Caco-2 (cell line): ENCODE measurements at regions not wholly inside any gene's neighbourhood (a gene's known extent, or its start where the extent isn't known, plus 50 kb on each side); places are given as distances from the start of the nearest gene placed in this dataset.
A peak's percentile ranks its signal among the peaks of the same experiment; 100 is the strongest.

Experiments used
- BruUV-seq: library from RNA; stranded (reverse); fragments of 400-500 nt; replicated peaks from 2 replicates; lab custom pipeline; 2021; lab: Mats Ljungman, UMichigan
- CTCF ChIA-PET: fragments of 300-600 bp; sonication (Branson Sonifier 250); formaldehyde crosslinking; loops from one replicate; lab custom pipeline; 2022; ENCODE audit warnings: antibody characterized with exemption; lab: Charles Lee
- POLR2A ChIA-PET: fragments of 300-600 bp; sonication (Branson Sonifier 250); formaldehyde crosslinking; loops from one replicate; lab custom pipeline; 2022; ENCODE audit warnings: antibody characterized with exemption; lab: Charles Lee
- DNase-seq, 2 experiments: peaks; one replicate each; pipeline versions ENCODE4 v3.0.0 to v3.0.0-alpha.2; 2020 to 2022
- H3K27me3 ChIP-seq: replicated peaks from 2 replicates; pipeline ENCODE4 v1.6.0; 2011; ENCODE audit warnings: low read length; ENCODE audit not compliant: control insufficient read depth, insufficient read depth
- H3K36me3 ChIP-seq: 2 replicates; pipeline ENCODE4 v1.5.1; 2011; ENCODE audit warnings: low read length; ENCODE audit not compliant: control insufficient read depth, insufficient read depth
- H3K4me1 ChIP-seq: fragments of 250-450 bp; sonication (Bioruptor Pico); 2 replicates; pipeline ENCODE4 v1.5.1; 2020; ENCODE audit warnings: mild to moderate bottlenecking
- H3K4me3 ChIP-seq: 2 replicates; pipeline ENCODE4 v1.5.1; 2011; ENCODE audit warnings: low read depth, mild to moderate bottlenecking, control low read depth, low read length
- H3K9me3 ChIP-seq: fragments of 250-450 bp; sonication (Bioruptor Pico); 2 replicates; pipeline ENCODE4 v1.5.1; 2020; ENCODE audit warnings: mild to moderate bottlenecking, moderate library complexity
- H3K27ac Mint-ChIP-seq: one replicate; pipeline ENCODE4 v1.8.0; 2022; ENCODE audit warnings: mixed read lengths; ENCODE audit not compliant: unreplicated experiment
- H3K27me3 Mint-ChIP-seq: one replicate; pipeline ENCODE4 v1.8.0; 2022; ENCODE audit warnings: mixed read lengths; ENCODE audit not compliant: insufficient read depth, unreplicated experiment
- H3K36me3 Mint-ChIP-seq: one replicate; pipeline ENCODE4 v1.8.0; 2022; ENCODE audit warnings: mild to moderate bottlenecking, mixed read lengths; ENCODE audit not compliant: insufficient read depth, unreplicated experiment
- H3K4me1 Mint-ChIP-seq: one replicate; pipeline ENCODE4 v1.8.0; 2022; ENCODE audit warnings: low read depth, mixed read lengths; ENCODE audit not compliant: unreplicated experiment
- H3K4me3 Mint-ChIP-seq: one replicate; pipeline ENCODE4 v1.8.0; 2022; ENCODE audit warnings: mild to moderate bottlenecking, moderate library complexity, mixed read lengths; ENCODE audit not compliant: unreplicated experiment
- H3K9me3 Mint-ChIP-seq: one replicate; pipeline ENCODE4 v1.8.0; 2022; ENCODE audit warnings: mixed read lengths; ENCODE audit not compliant: unreplicated experiment
- CTCF ChIP-seq, 2 experiments: fragments of 200-600 bp in 1 of 2; IDR thresholded peaks; 1 replicate in 1 of 2; 2 replicates in 1 of 2; pipeline versions ENCODE4 v1.5.1 to v1.8.0; 2011 to 2022; ENCODE audit warnings: antibody characterized with exemption in 1 of 2, control low read depth in 1 of 2, inconsistent platforms in 1 of 2, low read depth in 1 of 2, low read length in 1 of 2, mild to moderate bottlenecking in 1 of 2, moderate library complexity in 1 of 2; ENCODE audit not compliant: insufficient read depth in 1 of 2, severe bottlenecking in 1 of 2, unreplicated experiment in 1 of 2
- intact Hi-C: fragments of 100-400 bp; cut with micrococcal nuclease; formaldehyde crosslinking; loops from one replicate; pipeline ENCODE4 v1.10.0; 2022; ENCODE audit not compliant: unreplicated experiment

- no peaks in the 10 kb centered on the region; the same call in 1 of the 2 replicates for H3K27me3 ChIP-seq
- Mint-ChIP-seq H3K9me3 (no peaks in the 10 kb centered on the region), H3K27me3 (peaks cover 2% of the 10 kb centered on the region), H3K4me3 (no peak overlapping the region), H3K36me3 (no peaks in the 10 kb centered on the region), H3K27ac (no peak overlapping the region), H3K4me1 (no peaks in the 10 kb centered on the region)
- intact Hi-C loops = no loop called here
- no peaks in the 10 kb centered on the region for H3K4me1 ChIP-seq
- no TSS peak for BruUV-seq
- H3K4me3 ChIP-seq = no peak overlapping the region
- DNase-seq = no peak
- TF ChIP-seq CTCF (IDR thresholded peaks at IDR 0.05; ENCODE audit: insufficient read depth in 1 of 2, low read depth in 1 of 2, low read length in 1 of 2, severe bottlenecking in 1 of 2, unreplicated experiment in 1 of 2) = no peak
- ChIA-PET CTCF (no interaction called here), POLR2A (no interaction called here)
- no peaks in the 10 kb centered on the region; the same call in 1 of the 2 replicates for H3K9me3 ChIP-seq
- H3K36me3 ChIP-seq = no peaks in the 10 kb centered on the region
Observed at GRCh38 chr16:13680021-13680889, 239.7 kb upstream of the ERCC4 start.

- Mint-ChIP-seq H3K9me3 (no peaks in the 10 kb centered on the region), H3K36me3 (no peaks in the 10 kb centered on the region), H3K27ac (no peak overlapping the region), H3K27me3 (peaks cover 7% of the 10 kb centered on the region), H3K4me3 (no peak overlapping the region), H3K4me1 (no peaks in the 10 kb centered on the region)
- H3K27me3 ChIP-seq = no peaks in the 10 kb centered on the region; the same call in 1 of the 2 replicates
- ChIA-PET POLR2A (no interaction called here), CTCF (no interaction called here)
- DNase-seq = peak in 1 of 2 experiments; percentile 15
- no peaks in the 10 kb centered on the region for H3K4me1 ChIP-seq
- H3K4me3 ChIP-seq = no peak overlapping the region
- BruUV-seq = no TSS peak
- H3K9me3 ChIP-seq = no peaks in the 10 kb centered on the region; the same call in 1 of the 2 replicates
- no peak for TF ChIP-seq CTCF (IDR thresholded peaks at IDR 0.05; ENCODE audit: insufficient read depth in 1 of 2, low read depth in 1 of 2, low read length in 1 of 2, severe bottlenecking in 1 of 2, unreplicated experiment in 1 of 2)
- H3K36me3 ChIP-seq = no peaks in the 10 kb centered on the region
- intact Hi-C loops = no loop called here
Observed at GRCh38 chr16:13684819-13685563, 235.0 kb upstream of the ERCC4 start.

GRCh38 chr16:13696017-13696416 lies 223.9 kb upstream of the ERCC4 start:
- BruUV-seq = no TSS peak
- POLR2A ChIA-PET = no interaction called here
- intact Hi-C loops = no loop called here
- no peak overlapping the region for H3K27ac Mint-ChIP-seq
- H3K9me3 Mint-ChIP-seq = peaks cover 21% of the 10 kb centered on the region
- no peak for DNase-seq
- CTCF ChIA-PET = no interaction called here
- H3K9me3 ChIP-seq = peaks cover 20% of the 10 kb centered on the region
- no peak overlapping the region for H3K4me3 ChIP-seq
- no peak for TF ChIP-seq CTCF (IDR thresholded peaks at IDR 0.05; ENCODE audit: insufficient read depth in 1 of 2, low read depth in 1 of 2, low read length in 1 of 2, severe bottlenecking in 1 of 2, unreplicated experiment in 1 of 2)
- H3K27me3 ChIP-seq = no peaks in the 10 kb centered on the region
- H3K4me1 ChIP-seq = no peaks in the 10 kb centered on the region
- peaks cover 2% of the 10 kb centered on the region for H3K27me3 Mint-ChIP-seq
- no peaks in the 10 kb centered on the region for H3K36me3 ChIP-seq
- no peaks in the 10 kb centered on the region for H3K4me1 Mint-ChIP-seq
- H3K4me3 Mint-ChIP-seq = no peak overlapping the region
- H3K36me3 Mint-ChIP-seq = no peaks in the 10 kb centered on the region
